ENCODE measurements at regions not wholly inside any gene's neighbourhood (a gene's known extent, or its start where the extent isn't known, plus 50 kb on each side); places are given as distances from the start of the nearest gene placed in this dataset.

DNA sequence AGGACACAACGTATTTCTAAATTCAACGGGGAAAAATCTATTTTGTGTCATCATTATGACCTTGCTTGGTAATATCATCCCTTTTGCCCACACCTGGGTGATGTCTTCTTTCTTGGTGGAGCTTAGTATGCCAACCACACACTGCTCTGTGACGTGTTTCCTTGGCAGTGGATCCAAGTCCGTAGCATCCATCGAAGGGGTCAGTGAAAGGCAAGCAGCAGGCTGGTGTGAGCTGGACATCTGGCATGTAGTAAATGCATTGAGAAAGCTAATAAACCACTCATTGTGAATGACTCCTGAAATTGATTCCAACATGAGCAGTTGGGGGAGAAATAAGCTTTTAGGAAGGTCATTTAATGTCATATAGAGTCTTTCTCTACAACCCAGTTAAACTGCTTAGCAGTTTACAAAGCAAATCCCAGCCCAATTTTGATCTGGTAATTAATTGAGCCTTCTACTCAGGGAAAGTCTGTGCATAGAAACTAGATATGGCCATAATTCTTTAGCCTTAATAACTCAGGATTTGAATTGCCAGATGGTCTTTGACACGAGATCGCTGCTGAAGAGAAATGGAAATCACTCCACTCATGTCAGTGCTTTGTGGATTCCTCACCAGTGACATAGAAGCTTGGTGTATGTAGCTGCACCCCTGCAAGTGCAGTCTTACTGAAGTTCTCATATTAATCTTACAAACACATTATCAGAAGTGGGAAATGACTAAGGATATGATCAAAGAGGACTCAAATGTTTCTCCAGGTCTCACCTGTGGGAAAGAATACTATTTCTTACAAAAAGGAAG, 494.8 kb downstream of the CMPK2 start:
- no peak for TF ChIP-seq YY1 (IDR thresholded peaks at IDR 0.05; ENCODE audit: insufficient read depth, insufficient read length)
- no peak for TF ChIP-seq SUZ12 (IDR thresholded peaks at IDR 0.05; ENCODE audit: extremely low read depth, insufficient read depth, insufficient read length)

Measured in NT2/D1 (cell line).